K562 (cell line): ENCODE measurements at regions not wholly inside any gene's neighbourhood (a gene's known extent, or its start where the extent isn't known, plus 50 kb on each side); places are given as distances from the start of the nearest gene placed in this dataset.

Experiments used
- ARHGAP35 ChIP-seq: fragments of 450-650 bp; IDR thresholded peaks from 2 replicates; pipeline ENCODE4 v1.6.1; 2018; ENCODE audit not compliant: partially characterized antibody
- ELF2 ChIP-seq: fragments of 250-450 bp; sonication (Bioruptor Pico); IDR thresholded peaks from 2 replicates; pipeline ENCODE4 v1.5.0; 2021; ENCODE audit warnings: mild to moderate bottlenecking
- SMARCE1 ChIP-seq: fragments of 450-650 bp; IDR thresholded peaks from 2 replicates; pipeline ENCODE4 v1.7.1; 2016; ENCODE audit warnings: mild to moderate bottlenecking
- SP2 ChIP-seq: IDR thresholded peaks from 2 replicates; pipeline ENCODE4 v1.6.1; 2011; ENCODE audit warnings: mild to moderate bottlenecking, low read depth, low read length, moderate library complexity; ENCODE audit not compliant: poor library complexity, severe bottlenecking; ENCODE audit errors: extremely low read depth
- TF ChIP-seq, protein P1 (sequence below): sonication (generic); formaldehyde crosslinking; IDR thresholded peaks from 2 replicates; pipeline ENCODE4 v1.8.1; 2023; ENCODE audit warnings: mild to moderate bottlenecking, missing genetic modification reagents
- TF ChIP-seq, protein P2 (sequence below): fragments of 250-450 bp; sonication (Bioruptor Pico); IDR thresholded peaks from 2 replicates; pipeline ENCODE4 v1.5.0; 2021; ENCODE audit warnings: mild to moderate bottlenecking, moderate library complexity
- TF ChIP-seq, protein P3 (sequence below): fragments of 250-450 bp; sonication (Bioruptor Pico); IDR thresholded peaks from 2 replicates; pipeline ENCODE4 v1.5.1; 2021; ENCODE audit warnings: mild to moderate bottlenecking

- TF ChIP-seq, protein P1, sequence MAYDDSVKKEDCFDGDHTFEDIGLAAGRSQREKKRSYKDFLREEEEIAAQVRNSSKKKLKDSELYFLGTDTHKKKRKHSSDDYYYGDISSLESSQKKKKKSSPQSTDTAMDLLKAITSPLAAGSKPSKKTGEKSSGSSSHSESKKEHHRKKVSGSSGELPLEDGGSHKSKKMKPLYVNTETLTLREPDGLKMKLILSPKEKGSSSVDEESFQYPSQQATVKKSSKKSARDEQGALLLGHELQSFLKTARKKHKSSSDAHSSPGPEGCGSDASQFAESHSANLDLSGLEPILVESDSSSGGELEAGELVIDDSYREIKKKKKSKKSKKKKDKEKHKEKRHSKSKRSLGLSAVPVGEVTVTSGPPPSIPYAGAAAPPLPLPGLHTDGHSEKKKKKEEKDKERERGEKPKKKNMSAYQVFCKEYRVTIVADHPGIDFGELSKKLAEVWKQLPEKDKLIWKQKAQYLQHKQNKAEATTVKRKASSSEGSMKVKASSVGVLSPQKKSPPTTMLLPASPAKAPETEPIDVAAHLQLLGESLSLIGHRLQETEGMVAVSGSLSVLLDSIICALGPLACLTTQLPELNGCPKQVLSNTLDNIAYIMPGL (CRISPR knock-in tag) = no peak
- no peak for TF ChIP-seq SP2
- TF ChIP-seq, protein P2, sequence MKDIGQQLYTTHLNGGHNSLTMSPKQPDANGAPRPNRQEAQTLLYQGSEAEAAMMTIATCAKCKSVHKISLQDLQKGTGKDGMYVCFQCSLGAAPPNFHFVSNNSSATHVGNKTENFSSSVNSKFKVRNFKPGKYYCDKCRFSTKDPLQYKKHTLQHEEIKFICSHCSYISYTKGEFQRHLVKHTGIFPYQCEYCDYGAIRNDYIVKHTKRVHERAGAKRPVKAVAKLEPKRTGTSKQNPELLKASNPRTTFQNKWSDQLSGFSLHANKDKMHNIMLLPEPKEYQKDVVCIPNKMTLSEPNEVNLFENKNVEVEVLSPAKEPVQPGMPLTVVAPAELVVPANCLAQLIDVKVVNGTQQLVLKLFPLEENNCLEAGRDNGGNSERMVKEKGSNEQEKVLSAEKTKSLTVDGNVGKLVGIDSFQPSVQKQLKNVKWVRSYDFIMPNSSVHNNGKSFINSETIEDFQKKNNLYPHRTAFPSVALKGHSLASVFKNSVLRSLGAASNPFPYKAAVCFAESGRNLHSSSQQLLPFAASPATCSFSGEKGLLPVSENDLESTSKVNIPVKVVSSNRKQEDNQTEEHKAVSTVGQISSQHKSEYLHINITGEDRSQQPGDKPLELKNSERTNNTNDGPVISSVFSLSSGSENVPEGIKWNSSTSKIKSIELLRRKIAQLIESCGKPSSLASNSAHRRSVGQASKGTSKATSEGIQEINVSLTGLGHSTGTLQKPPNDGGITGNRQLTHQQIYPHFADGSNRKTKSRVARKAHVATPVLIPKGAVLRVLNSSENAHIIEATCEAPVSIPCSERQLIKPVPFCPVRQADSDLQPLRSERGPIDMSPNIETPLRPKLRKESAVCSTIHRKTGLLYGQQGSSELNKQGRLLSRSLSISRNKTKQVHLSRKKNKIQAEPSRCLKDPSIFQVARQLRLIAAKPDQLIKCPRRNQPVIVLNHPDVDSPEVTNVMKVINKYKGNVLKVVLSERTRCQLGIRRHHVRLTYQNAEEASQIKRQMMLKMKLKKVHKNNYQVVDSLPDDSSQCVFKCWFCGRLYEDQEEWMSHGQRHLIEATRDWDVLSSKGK (CRISPR knock-in tag) = no peak
- no peak for TF ChIP-seq ELF2
- TF ChIP-seq SMARCE1 = no peak
- TF ChIP-seq ARHGAP35 = no peak
- TF ChIP-seq, protein P3, sequence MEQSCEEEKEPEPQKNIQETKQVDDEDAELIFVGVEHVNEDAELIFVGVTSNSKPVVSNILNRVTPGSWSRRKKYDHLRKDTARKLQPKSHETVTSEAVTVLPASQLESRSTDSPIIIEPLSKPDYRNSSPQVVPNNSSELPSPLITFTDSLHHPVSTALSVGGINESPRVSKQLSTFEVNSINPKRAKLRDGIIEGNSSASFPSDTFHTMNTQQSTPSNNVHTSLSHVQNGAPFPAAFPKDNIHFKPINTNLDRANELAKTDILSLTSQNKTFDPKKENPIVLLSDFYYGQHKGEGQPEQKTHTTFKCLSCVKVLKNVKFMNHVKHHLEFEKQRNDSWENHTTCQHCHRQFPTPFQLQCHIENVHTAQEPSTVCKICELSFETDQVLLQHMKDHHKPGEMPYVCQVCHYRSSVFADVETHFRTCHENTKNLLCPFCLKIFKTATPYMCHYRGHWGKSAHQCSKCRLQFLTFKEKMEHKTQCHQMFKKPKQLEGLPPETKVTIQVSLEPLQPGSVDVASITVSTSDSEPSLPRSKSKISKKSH (CRISPR knock-in tag) = no peak
- TF ChIP-seq, all 486 proteins: peak for 0
These were observed 406.7 kb upstream of the MAF start (continued) for GRCh38 chr16:80007231-80007630.
